MM.1S (cell line): ENCODE measurements at regions not wholly inside any gene's neighbourhood (a gene's known extent, or its start where the extent isn't known, plus 50 kb on each side); places are given as distances from the start of the nearest gene placed in this dataset.

Experiments used
- DNase-seq: peaks from one replicate; pipeline ENCODE4 v3.0.0-alpha.2; 2015
- H2AFZ ChIP-seq: fragments of 300-600 bp; sonication (generic); 2 replicates; pipeline ENCODE4 v1.6.0; 2016; ENCODE audit warnings: antibody characterized with exemption, low read length
- H3F3A ChIP-seq: fragments of 300-600 bp; sonication (generic); 2 replicates; pipeline ENCODE4 v1.6.1; 2016; ENCODE audit warnings: mild to moderate bottlenecking, antibody characterized with exemption, low read length, moderate library complexity, mixed read lengths; ENCODE audit not compliant: insufficient read depth
- H3K27ac ChIP-seq: fragments of 300-600 bp; sonication (generic); 2 replicates; pipeline ENCODE4 v1.5.1; 2016; ENCODE audit warnings: mild to moderate bottlenecking, low read length
- H3K27me3 ChIP-seq: fragments of 300-600 bp; sonication (generic); replicated peaks from 2 replicates; pipeline ENCODE4 v1.6.0; 2016; ENCODE audit warnings: low read length; ENCODE audit not compliant: insufficient read depth
- H3K36me3 ChIP-seq: fragments of 300-600 bp; sonication (generic); replicated peaks from 2 replicates; pipeline ENCODE4 v1.6.1; 2016; ENCODE audit warnings: mild to moderate bottlenecking, low read length, mixed read lengths; ENCODE audit not compliant: insufficient read depth
- H3K4me1 ChIP-seq: fragments of 300-600 bp; sonication (generic); 2 replicates; pipeline ENCODE4 v1.6.1; 2016; ENCODE audit warnings: low read length, mixed read lengths
- H3K4me2 ChIP-seq: fragments of 300-600 bp; sonication (generic); 2 replicates; pipeline ENCODE4 v1.6.0; 2016; ENCODE audit warnings: low read depth, low read length
- H3K4me3 ChIP-seq: fragments of 300-600 bp; sonication (generic); 2 replicates; pipeline ENCODE4 v1.5.1; 2016; ENCODE audit warnings: low read length, mixed read lengths
- H3K79me2 ChIP-seq: fragments of 300-600 bp; sonication (generic); 2 replicates; pipeline ENCODE4 v1.6.1; 2016; ENCODE audit warnings: mixed run types, low read length, mixed read lengths
- H3K9ac ChIP-seq: fragments of 300-600 bp; sonication (generic); 2 replicates; pipeline ENCODE4 v1.6.1; 2016; ENCODE audit warnings: low read length, mixed read lengths
- H3K9me2 ChIP-seq: fragments of 300-600 bp; sonication (generic); replicated peaks from 2 replicates; pipeline ENCODE4 v1.6.1; 2016; ENCODE audit warnings: mild to moderate bottlenecking, low read length, mixed read lengths; ENCODE audit not compliant: insufficient read depth
- H3K9me3 ChIP-seq: fragments of 300-600 bp; sonication (generic); replicated peaks from 2 replicates; pipeline ENCODE4 v1.6.1; 2016; ENCODE audit warnings: mild to moderate bottlenecking, low read length, mixed read lengths; ENCODE audit not compliant: insufficient read depth
- H4K20me1 ChIP-seq: fragments of 300-600 bp; sonication (generic); 2 replicates; pipeline ENCODE4 v1.6.1; 2016; ENCODE audit warnings: mild to moderate bottlenecking, low read length, moderate library complexity, mixed read lengths; ENCODE audit not compliant: insufficient read depth
- CTCF ChIP-seq: fragments of 300-600 bp; sonication (generic); IDR thresholded peaks from 2 replicates; pipeline ENCODE4 v1.5.1; 2016; ENCODE audit warnings: antibody characterized with exemption, low read length, mixed read lengths
- EZH2 ChIP-seq: fragments of 300-600 bp; sonication (generic); optimal IDR thresholded peaks from 2 replicates; pipeline ENCODE3; 2017; ENCODE audit warnings: low read depth, mild to moderate bottlenecking, antibody characterized with exemption, low read length, mixed read lengths
- EZH2phosphoT487 ChIP-seq: fragments of 300-600 bp; sonication (generic); IDR thresholded peaks from 2 replicates; pipeline ENCODE4 v1.6.1; 2018; ENCODE audit warnings: antibody characterized with exemption, low read length

DNA sequence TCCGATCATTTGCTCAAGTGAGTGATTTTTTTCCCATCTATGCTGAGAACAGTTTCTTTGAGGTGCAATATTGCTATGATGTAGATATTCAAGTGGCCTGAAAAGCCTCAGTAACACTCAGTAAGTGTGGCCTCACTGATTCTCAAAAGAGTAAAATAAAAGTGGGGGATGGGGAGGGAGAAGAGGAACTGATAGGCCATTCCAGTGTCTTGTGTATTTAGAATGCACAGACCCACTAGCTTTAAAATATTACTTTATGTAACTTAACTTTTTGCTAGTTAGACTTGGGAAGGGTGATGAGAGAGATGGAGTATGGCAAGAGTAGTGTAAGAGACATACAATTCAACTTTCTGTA, 79.5 kb upstream of the ZNF608 start:
- Histone ChIP-seq H3K4me2 (no peak overlapping the region), H3K27ac (no peak overlapping the region)

DNA sequence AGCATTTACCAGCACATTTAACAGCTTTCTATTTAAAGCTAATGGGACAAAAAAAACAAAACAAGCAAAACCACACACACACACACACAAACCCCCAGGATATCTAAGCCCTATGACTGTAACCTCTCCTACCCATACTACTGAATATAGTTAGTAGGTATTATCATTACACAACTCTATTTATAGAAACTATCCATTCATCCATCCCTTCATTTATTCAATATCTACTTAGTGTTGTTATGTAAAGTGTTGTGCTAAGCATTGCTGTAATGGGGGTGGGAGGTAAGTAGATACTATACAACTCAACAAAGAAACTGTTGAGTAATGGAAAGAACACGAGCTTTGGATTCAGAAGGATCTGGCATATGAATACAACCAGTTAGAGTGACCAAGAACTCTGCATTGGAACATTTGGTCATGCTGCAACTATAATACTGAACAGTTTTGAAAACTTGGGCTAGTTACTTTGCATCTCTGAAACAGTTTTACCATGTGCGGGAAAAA, 82.3 kb upstream of the ZNF608 start:
- Histone ChIP-seq H3K9me2 (no peaks in the 10 kb centered on the region), H3K27me3 (no peaks in the 10 kb centered on the region), H4K20me1 (no peaks in the 10 kb centered on the region), H3K9me3 (no peaks in the 10 kb centered on the region), H3K4me3 (no peak overlapping the region), H3K36me3 (no peaks in the 10 kb centered on the region), H3K9ac (no peak overlapping the region), H3F3A (no peaks in the 10 kb centered on the region), H3K4me1 (no peaks in the 10 kb centered on the region), H2AFZ (no peak overlapping the region), H3K27ac (no peak overlapping the region), H3K79me2 (no peaks in the 10 kb centered on the region), H3K4me2 (no peak overlapping the region)
- no peak for TF ChIP-seq EZH2phosphoT487
- no peak for TF ChIP-seq CTCF
- no peak for TF ChIP-seq EZH2
- DNase-seq, result no peak

More for the DNA sequence above, 79.5 kb upstream of the ZNF608 start:
- no peak overlapping the region for H2AFZ ChIP-seq
- H3F3A ChIP-seq, result no peaks in the 10 kb centered on the region
- H3K9ac ChIP-seq, result no peak overlapping the region
- no peaks in the 10 kb centered on the region for H3K9me3 ChIP-seq
- no peaks in the 10 kb centered on the region for H3K79me2 ChIP-seq
- no peak for TF ChIP-seq CTCF
- TF ChIP-seq EZH2, result no peak
- no peaks in the 10 kb centered on the region for H3K27me3 ChIP-seq
- no peaks in the 10 kb centered on the region for H3K4me1 ChIP-seq
- DNase-seq, result no peak
- no peaks in the 10 kb centered on the region for H3K36me3 ChIP-seq
- no peaks in the 10 kb centered on the region for H3K9me2 ChIP-seq
- H4K20me1 ChIP-seq, result no peaks in the 10 kb centered on the region
- H3K4me3 ChIP-seq, result no peak overlapping the region

- no peaks in the 10 kb centered on the region for H3K9me3 ChIP-seq
- no peak for TF ChIP-seq CTCF
- TF ChIP-seq EZH2, result no peak
- TF ChIP-seq EZH2phosphoT487, result no peak
These were observed 85.3 kb upstream of the ZNF608 start for GRCh38 chr5:124831687-124832240.

More at GRCh38 chr5:124831687-124832240, 85.3 kb upstream of the ZNF608 start:
- H4K20me1 ChIP-seq, result no peaks in the 10 kb centered on the region
- no peaks in the 10 kb centered on the region for H3F3A ChIP-seq
- H3K4me2 ChIP-seq, result no peak overlapping the region
- H3K79me2 ChIP-seq, result no peaks in the 10 kb centered on the region
- H3K9ac ChIP-seq, result no peak overlapping the region
- DNase-seq, result no peak
- no peaks in the 10 kb centered on the region for H3K27me3 ChIP-seq
- no peak overlapping the region for H3K27ac ChIP-seq
- no peaks in the 10 kb centered on the region for H3K36me3 ChIP-seq
- no peak overlapping the region for H3K4me3 ChIP-seq
- no peak overlapping the region for H2AFZ ChIP-seq
- H3K4me1 ChIP-seq, result no peaks in the 10 kb centered on the region
- no peaks in the 10 kb centered on the region for H3K9me2 ChIP-seq
